OCI-LY7 (cell line): ENCODE measurements at regions not wholly inside any gene's neighbourhood (a gene's known extent, or its start where the extent isn't known, plus 50 kb on each side); places are given as distances from the start of the nearest gene placed in this dataset.

ENCODE experiments used
- BruUV-seq: library from RNA; stranded (reverse); fragments of 400-500 nt; replicated peaks from 2 replicates; lab custom pipeline; 2021; lab: Mats Ljungman, UMichigan
- CTCF ChIA-PET: fragments of 300-600 bp; sonication (Branson Sonifier 250); formaldehyde crosslinking; loops from one replicate; lab custom pipeline; 2022; ENCODE audit warnings: antibody characterized with exemption; ENCODE audit not compliant: unreplicated experiment; lab: Charles Lee
- POLR2A ChIA-PET: fragments of 300-600 bp; sonication (Branson Sonifier 250); formaldehyde crosslinking; loops from one replicate; lab custom pipeline; 2022; ENCODE audit warnings: antibody characterized with exemption; lab: Charles Lee
- DNase-seq: peaks from one replicate; pipeline ENCODE4 v3.0.0-alpha.2; 2015; ENCODE audit warnings: low spot score
- H2AFZ ChIP-seq: fragments of 200-600 bp; sonication (generic), shearing (Covaris generic); 2 replicates; pipeline ENCODE4 v1.6.1; 2014; ENCODE audit warnings: mild to moderate bottlenecking, antibody characterized with exemption, low read length, moderate library complexity
- H3K27ac ChIP-seq: fragments of 200-600 bp; sonication (generic); 2 replicates; pipeline ENCODE4 v1.5.1; 2014; ENCODE audit warnings: mixed run types, low read depth, mild to moderate bottlenecking, moderate library complexity, low read length, inconsistent platforms; ENCODE audit not compliant: poor library complexity, severe bottlenecking
- H3K36me3 ChIP-seq: fragments of 200-600 bp; sonication (generic); 2 replicates; pipeline ENCODE4 v1.6.1; 2014; ENCODE audit warnings: mild to moderate bottlenecking, antibody characterized with exemption, low read length, moderate library complexity, mixed read lengths; ENCODE audit not compliant: insufficient read depth
- H3K4me1 ChIP-seq: fragments of 200-600 bp; sonication (generic); 2 replicates; pipeline ENCODE4 v1.5.1; 2014; ENCODE audit warnings: mild to moderate bottlenecking, low read length; ENCODE audit not compliant: insufficient read depth, poor library complexity, severe bottlenecking
- H3K4me2 ChIP-seq: fragments of 200-600 bp; sonication (generic); 2 replicates; pipeline ENCODE4 v1.6.1; 2014; ENCODE audit warnings: mild to moderate bottlenecking, low read length
- H3K4me3 ChIP-seq: fragments of 200-600 bp; sonication (generic); 2 replicates; pipeline ENCODE4 v1.5.1; 2014; ENCODE audit warnings: mild to moderate bottlenecking, low read depth, low read length; ENCODE audit not compliant: poor library complexity, severe bottlenecking
- H3K79me2 ChIP-seq: fragments of 200-600 bp; sonication (generic); 2 replicates; pipeline ENCODE4 v1.6.1; 2016; ENCODE audit warnings: low read depth, mild to moderate bottlenecking, low read length, moderate library complexity, mixed read lengths; ENCODE audit not compliant: insufficient read depth
- H3K9me2 ChIP-seq: fragments of 200-600 bp; sonication (generic); 2 replicates; pipeline ENCODE4 v1.6.1; 2016; ENCODE audit warnings: mild to moderate bottlenecking, low read length, mixed read lengths; ENCODE audit not compliant: insufficient read depth
- H3K9me3 ChIP-seq: fragments of 200-600 bp; sonication (generic); 2 replicates; pipeline ENCODE4 v1.6.1; 2014; ENCODE audit warnings: mild to moderate bottlenecking, mixed run types, low read length, mixed read lengths
- H4K20me1 ChIP-seq: fragments of 200-600 bp; sonication (generic); 2 replicates; pipeline ENCODE4 v1.6.1; 2014; ENCODE audit warnings: mild to moderate bottlenecking, antibody characterized with exemption, low read length, moderate library complexity, mixed read lengths; ENCODE audit not compliant: insufficient read depth
- CTCF ChIP-seq: fragments of 200-600 bp; sonication (generic); conservative IDR thresholded peaks from 2 replicates; pipeline ENCODE4 v1.5.1; 2014; ENCODE audit warnings: mild to moderate bottlenecking, antibody characterized with exemption, low read length, moderate library complexity, mixed read lengths
- EZH2phosphoT487 ChIP-seq: fragments of 200-600 bp; sonication (generic); IDR thresholded peaks from 2 replicates; pipeline ENCODE4 v1.6.1; 2018; ENCODE audit warnings: low read depth, borderline replicate concordance, mild to moderate bottlenecking, mixed run types, antibody characterized with exemption, low read length, moderate library complexity, mixed read lengths
- intact Hi-C: fragments of 100-400 bp; cut with micrococcal nuclease; formaldehyde crosslinking; loops from one replicate; pipeline ENCODE4 v1.10.0; 2022; ENCODE audit not compliant: unreplicated experiment

- Histone ChIP-seq H3K36me3 (no peaks in the 10 kb centered on the region), H2AFZ (no peak overlapping the region), H4K20me1 (no peaks in the 10 kb centered on the region), H3K4me1 (no peaks in the 10 kb centered on the region), H3K27ac (no peak overlapping the region), H3K9me3 (no peaks in the 10 kb centered on the region), H3K9me2 (no peaks in the 10 kb centered on the region), H3K79me2 (no peaks in the 10 kb centered on the region), H3K4me2 (no peak overlapping the region), H3K4me3 (no peak overlapping the region)
- POLR2A ChIA-PET = interaction anchor here (0.6 kb wide), 1 partner anchor 8 kb away, joined by 3 read pairs; no protein-coding TSS in a partner anchor
- intact Hi-C loops = no loop called here
- no peak for DNase-seq
- CTCF ChIA-PET = no interaction called here
- BruUV-seq = no TSS peak
- no peak for TF ChIP-seq CTCF
- no peak for TF ChIP-seq EZH2phosphoT487
These were observed 1426.4 kb downstream of the PCDH9 start for GRCh38 chr13:65803530-65804392.

- Histone ChIP-seq H3K4me2 (no peak overlapping the region), H3K79me2 (no peaks in the 10 kb centered on the region), H2AFZ (no peak overlapping the region), H3K4me3 (no peak overlapping the region), H3K9me2 (no peaks in the 10 kb centered on the region), H3K36me3 (no peaks in the 10 kb centered on the region), H3K27ac (no peak overlapping the region), H3K4me1 (no peaks in the 10 kb centered on the region), H3K9me3 (no peaks in the 10 kb centered on the region), H4K20me1 (no peaks in the 10 kb centered on the region)
- intact Hi-C loops = no loop called here
- ChIA-PET POLR2A (interaction anchor here (2.0 kb wide), 1 partner anchor 9 kb away, joined by 6 read pairs; no protein-coding TSS in a partner anchor), CTCF (no interaction called here)
- BruUV-seq = no TSS peak
- no peak for TF ChIP-seq CTCF
- TF ChIP-seq EZH2phosphoT487 = no peak
- no peak for DNase-seq
These were observed 1440.3 kb downstream of the PCDH9 start for GRCh38 chr13:65789815-65790214.

- Histone ChIP-seq H4K20me1 (no peaks in the 10 kb centered on the region), H2AFZ (no peak overlapping the region), H3K79me2 (no peaks in the 10 kb centered on the region), H3K36me3 (no peaks in the 10 kb centered on the region), H3K4me3 (no peak overlapping the region), H3K4me2 (no peak overlapping the region), H3K4me1 (no peaks in the 10 kb centered on the region), H3K9me2 (no peaks in the 10 kb centered on the region), H3K27ac (no peak overlapping the region), H3K9me3 (no peaks in the 10 kb centered on the region)
- no TSS peak for BruUV-seq
- TF ChIP-seq EZH2phosphoT487 (no peak), CTCF (no peak)
- intact Hi-C loops = no loop called here
- ChIA-PET POLR2A (interaction anchor here (0.6 to 1.5 kb wide), 3 partner anchors 10 to 692 kb away, joined by 4 read pairs; no protein-coding TSS in a partner anchor), CTCF (no interaction called here)
- no peak for DNase-seq
These were observed 1443.1 kb downstream of the PCDH9 start for GRCh38 chr13:65787082-65787481.
